ENCODE measurements at regions not wholly inside any gene's neighbourhood (a gene's known extent, or its start where the extent isn't known, plus 50 kb on each side); places are given as distances from the start of the nearest gene placed in this dataset.

DNA sequence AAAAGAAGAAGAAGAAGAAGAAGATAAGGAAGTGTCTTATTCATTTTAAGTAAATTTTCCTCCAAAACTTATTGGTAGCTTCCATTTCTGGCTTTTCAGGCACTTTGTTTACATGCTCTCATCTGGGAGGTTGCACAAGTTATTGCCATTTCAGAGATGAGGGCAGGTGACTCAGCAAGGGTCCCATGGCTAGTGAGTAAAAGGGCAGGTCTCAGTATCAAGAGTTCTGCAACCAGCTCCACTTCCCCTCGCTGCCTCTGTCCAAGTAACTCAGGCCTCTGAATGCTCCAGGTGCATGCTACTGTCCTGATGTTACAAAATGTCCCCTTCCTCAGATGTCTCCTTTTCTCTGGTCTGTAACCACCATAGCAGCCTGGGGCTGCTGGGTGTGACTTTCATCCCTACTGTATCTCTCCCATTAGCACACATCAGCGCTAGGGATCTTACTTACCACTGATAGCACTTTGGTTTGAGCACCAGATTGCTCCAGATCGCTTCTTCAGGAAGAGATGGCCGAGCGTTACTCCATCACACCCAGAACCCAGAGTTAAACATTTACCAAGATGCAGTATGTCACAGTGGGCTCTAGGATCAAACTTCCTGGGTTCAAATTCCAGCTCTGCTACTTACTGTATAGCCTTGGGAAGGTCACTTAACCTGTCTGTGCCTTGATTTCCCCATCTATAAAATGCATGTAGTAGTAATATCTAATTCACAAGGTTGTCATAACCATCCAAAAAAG lies 57.4 kb upstream of the LAPTM4A start:
- DNase-seq = no peak

DNA sequence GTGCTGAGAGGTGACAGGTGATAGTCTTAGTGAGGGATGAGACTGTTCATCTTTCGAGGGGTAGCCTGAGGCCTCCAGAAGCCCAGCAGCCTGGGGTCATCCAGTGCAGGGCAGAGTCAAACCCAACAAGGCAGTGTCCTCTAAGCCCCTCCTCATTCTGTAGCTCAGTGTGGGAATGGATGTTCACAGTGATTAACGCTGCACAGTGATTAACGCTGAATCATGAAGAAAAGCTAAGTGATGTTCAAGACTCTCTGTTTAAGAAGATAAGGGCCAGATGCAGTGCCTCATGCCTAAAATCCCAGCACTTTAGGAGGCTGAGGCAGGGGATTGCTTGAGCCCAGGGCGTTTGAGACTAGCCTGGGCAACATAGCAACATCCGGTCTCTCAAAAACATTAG lies 56.3 kb upstream of the LAPTM4A start:
- DNase-seq = no peak

DNA sequence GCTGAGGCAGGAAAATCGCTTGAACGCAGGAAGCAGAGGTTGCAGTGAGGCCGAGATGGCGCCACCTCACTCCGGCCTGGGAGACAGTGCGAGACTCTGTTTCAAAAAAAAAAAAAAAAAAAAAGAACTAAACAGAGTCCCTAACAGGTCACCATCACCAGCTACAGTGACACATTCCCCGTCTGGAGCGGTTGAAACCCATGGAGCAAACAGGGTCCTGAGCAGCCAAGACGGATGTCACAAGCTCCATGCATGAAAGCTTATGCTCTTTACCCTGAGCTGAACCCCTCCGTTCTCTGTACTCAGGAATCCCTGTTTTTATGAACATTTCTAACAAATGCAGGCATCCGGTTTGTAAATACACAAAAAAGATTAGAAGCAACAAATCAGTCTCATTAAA lies 55.9 kb upstream of the LAPTM4A start:
- DNase-seq = no peak

DNA sequence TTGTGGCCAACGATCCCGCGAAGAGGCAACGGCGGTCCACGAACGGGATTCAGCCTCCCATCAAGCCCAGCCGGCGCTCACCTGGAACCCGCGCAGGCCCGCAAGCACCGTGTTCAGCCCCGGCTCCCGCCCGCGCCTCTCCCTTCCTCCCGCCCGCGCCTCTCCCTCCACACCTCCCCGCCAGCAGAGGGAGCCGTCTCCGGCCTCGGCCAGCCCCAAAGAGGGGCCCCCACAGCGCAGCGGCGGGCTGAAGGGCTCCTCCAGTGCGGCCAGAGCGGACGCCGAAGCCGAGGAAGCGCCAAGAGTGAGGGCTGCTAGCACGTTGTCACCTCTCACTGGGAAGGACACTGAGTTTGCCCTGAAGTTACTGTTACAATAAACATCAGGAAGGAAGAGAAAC lies 55.3 kb upstream of the LAPTM4A start:
- DNase-seq = no peak

GRCh38 chr2:20104900-20105545 lies 53.6 kb upstream of the LAPTM4A start:
- no peak for DNase-seq

- no peak for DNase-seq
Observed at GRCh38 chr2:20103530-20103929, 52.1 kb upstream of the LAPTM4A start.

Data from femur (tissue), 1 donor.